WTC11 (cell line): ENCODE measurements at regions not wholly inside any gene's neighbourhood (a gene's known extent, or its start where the extent isn't known, plus 50 kb on each side); places are given as distances from the start of the nearest gene placed in this dataset.
"Not testable (repeated sequence)": the region's sequence is repeated elsewhere in the genome, so short reads cannot be mapped to it uniquely, and the experiment has no call there.

ENCODE experiments used
- ATAC-seq: fragments of 200-7000 bp; cut with Tn5 transposase; 2 replicates; pipeline ENCODE4 v1.10.0; 2021; ENCODE audit warnings: mild to moderate bottlenecking, moderate library complexity
- CTCF ChIA-PET: fragments of 300-600 bp; sonication (Branson Sonifier 250); formaldehyde crosslinking; loops from one replicate; lab custom pipeline; 2021; ENCODE audit warnings: antibody characterized with exemption; lab: Charles Lee
- POLR2A ChIA-PET: fragments of 350-600 bp; sonication (Branson Sonifier 250); formaldehyde crosslinking; loops from one replicate; lab custom pipeline; 2021; ENCODE audit warnings: antibody characterized with exemption; lab: Charles Lee
- DNase-seq: peaks from one replicate; pipeline ENCODE4 v3.0.0; 2021; ENCODE audit warnings: low spot score
- H3K27ac Mint-ChIP-seq: 2 replicates; pipeline ENCODE4 v1.8.0; 2021; ENCODE audit warnings: mixed read lengths
- H3K27me3 Mint-ChIP-seq: 2 replicates; pipeline ENCODE4 v1.8.0; 2021; ENCODE audit warnings: low read depth, mild to moderate bottlenecking, moderate library complexity, mixed read lengths
- H3K36me3 Mint-ChIP-seq: 2 replicates; pipeline ENCODE4 v1.8.0; 2021; ENCODE audit warnings: mixed read lengths
- H3K4me1 Mint-ChIP-seq: 2 replicates; pipeline ENCODE4 v1.8.0; 2022; ENCODE audit warnings: mixed read lengths
- H3K4me3 Mint-ChIP-seq: 2 replicates; pipeline ENCODE4 v1.8.0; 2021; ENCODE audit warnings: mild to moderate bottlenecking, moderate library complexity, mixed read lengths
- H3K9me3 Mint-ChIP-seq: 2 replicates; pipeline ENCODE4 v1.8.0; 2021; ENCODE audit warnings: mixed read lengths
- AR ChIP-seq: fragments of 250-450 bp; sonication (Bioruptor Pico); IDR thresholded peaks from 2 replicates; pipeline ENCODE4 v1.9.0; 2021; ENCODE audit warnings: mild to moderate bottlenecking
- ELF4 ChIP-seq: sonication (generic); formaldehyde crosslinking; IDR thresholded peaks from 2 replicates; pipeline ENCODE4 v1.8.1; 2022; ENCODE audit warnings: low read depth, mild to moderate bottlenecking, moderate library complexity, missing genetic modification reagents
- FOXJ3 ChIP-seq: sonication (generic); formaldehyde crosslinking; IDR thresholded peaks from 2 replicates; pipeline ENCODE4 v1.9.0; 2021; ENCODE audit warnings: missing genetic modification reagents, mild to moderate bottlenecking, borderline replicate concordance
- GABPB1 ChIP-seq: sonication (generic); formaldehyde crosslinking; IDR thresholded peaks from 2 replicates; pipeline ENCODE4 v1.8.1; 2023; ENCODE audit warnings: mild to moderate bottlenecking, missing genetic modification reagents
- NR2C2 ChIP-seq: sonication (generic); formaldehyde crosslinking; IDR thresholded peaks from 2 replicates; pipeline ENCODE4 v1.8.0; 2022; ENCODE audit warnings: mild to moderate bottlenecking, missing genetic modification reagents
- SMAD3 ChIP-seq: sonication (generic); formaldehyde crosslinking; IDR thresholded peaks from 2 replicates; pipeline ENCODE4 v1.8.0; 2022; ENCODE audit warnings: missing genetic modification reagents, mild to moderate bottlenecking, borderline replicate concordance
- SOX15 ChIP-seq: fragments of 250-450 bp; sonication (Bioruptor Pico); IDR thresholded peaks from 2 replicates; pipeline ENCODE4 v1.9.0; 2021; ENCODE audit warnings: mild to moderate bottlenecking
- SP1 ChIP-seq: sonication (generic); formaldehyde crosslinking; conservative IDR thresholded peaks from 2 replicates; pipeline ENCODE4 v1.8.1; 2022; ENCODE audit warnings: missing genetic modification reagents
- STAT6 ChIP-seq: sonication (generic); formaldehyde crosslinking; conservative IDR thresholded peaks from 2 replicates; pipeline ENCODE4 v1.8.1; 2023; ENCODE audit warnings: mild to moderate bottlenecking, low read depth, missing genetic modification reagents, moderate library complexity
- ZMAT4 ChIP-seq: fragments of 250-450 bp; sonication (Bioruptor Pico); IDR thresholded peaks from 2 replicates; pipeline ENCODE4 v1.9.0; 2021; ENCODE audit warnings: mild to moderate bottlenecking
- ZNF317 ChIP-seq: sonication (generic); formaldehyde crosslinking; IDR thresholded peaks from 2 replicates; pipeline ENCODE4 v1.8.1; 2023; ENCODE audit warnings: low read depth, mild to moderate bottlenecking, moderate library complexity, missing genetic modification reagents, borderline replicate concordance
- ZNF425 ChIP-seq: fragments of 250-450 bp; sonication (Bioruptor Pico); conservative IDR thresholded peaks from 2 replicates; pipeline ENCODE4 v1.9.0; 2021; ENCODE audit warnings: mild to moderate bottlenecking

- TF ChIP-seq GABPB1 (CRISPR knock-in tag), result no peak
- no peak for TF ChIP-seq NR2C2 (CRISPR knock-in tag)
- TF ChIP-seq SP1, result no peak
- no peak for TF ChIP-seq ZNF317 (CRISPR knock-in tag)
Measured at GRCh38 chr16:64276646-64277045, 845.2 kb downstream of the CDH11 start (continued).

GRCh38 chr16:64272028-64272427 is 849.8 kb downstream of the CDH11 start:
- DNase-seq, result no peak
- Mint-ChIP-seq H3K4me3 (no peak overlapping the region), H3K36me3 (no peaks in the 10 kb centered on the region), H3K27ac (no peak overlapping the region), H3K27me3 (no peaks in the 10 kb centered on the region), H3K4me1 (no peaks in the 10 kb centered on the region), H3K9me3 (no peaks in the 10 kb centered on the region)
- ChIA-PET CTCF (no interaction called here), POLR2A (no interaction called here)
- TF ChIP-seq SMAD3 (CRISPR knock-in tag) (no peak), STAT6 (no peak), AR (CRISPR knock-in tag) (no peak), ZMAT4 (CRISPR knock-in tag) (no peak), ELF4 (CRISPR knock-in tag) (no peak), ZNF425 (CRISPR knock-in tag) (no peak), FOXJ3 (CRISPR knock-in tag) (no peak)
- no peak for ATAC-seq

GRCh38 chr16:64269756-64270155 is 852.1 kb downstream of the CDH11 start:
- POLR2A ChIA-PET, result no interaction called here
- ATAC-seq (no peak), DNase-seq (no peak)
- Mint-ChIP-seq H3K27me3 (no peaks in the 10 kb centered on the region), H3K4me1 (no peaks in the 10 kb centered on the region), H3K36me3 (no peaks in the 10 kb centered on the region), H3K27ac (no peak overlapping the region), H3K4me3 (no peak overlapping the region), H3K9me3 (no peaks in the 10 kb centered on the region)
- CTCF ChIA-PET, result no interaction called here
- TF ChIP-seq ELF4 (CRISPR knock-in tag), result no peak

GRCh38 chr16:64265756-64266155 is 856.1 kb downstream of the CDH11 start:
- no peaks in the 10 kb centered on the region for H3K36me3 Mint-ChIP-seq
- H3K27ac Mint-ChIP-seq, result no peak overlapping the region
- DNase-seq (no peak), ATAC-seq (no peak)
- H3K4me1 Mint-ChIP-seq, result no peaks in the 10 kb centered on the region
- ChIA-PET CTCF (no interaction called here), POLR2A (no interaction called here)
- peaks cover 13% of the 10 kb centered on the region for H3K9me3 Mint-ChIP-seq
- TF ChIP-seq SOX15 (CRISPR knock-in tag), result no peak
- no peaks in the 10 kb centered on the region for H3K27me3 Mint-ChIP-seq
- no peak overlapping the region for H3K4me3 Mint-ChIP-seq

- DNase-seq, H3K27ac Mint-ChIP-seq, H3K27me3 Mint-ChIP-seq, POLR2A ChIA-PET, ATAC-seq, H3K36me3 Mint-ChIP-seq, H3K4me3 Mint-ChIP-seq, CTCF ChIA-PET, H3K4me1 Mint-ChIP-seq: not testable (repeated sequence)
- peaks cover 13% of the 10 kb centered on the region for H3K9me3 Mint-ChIP-seq
Measured at GRCh38 chr16:64260631-64261401, 861.0 kb downstream of the CDH11 start.
